ENCODE measurements at regions not wholly inside any gene's neighbourhood (a gene's known extent, or its start where the extent isn't known, plus 50 kb on each side); places are given as distances from the start of the nearest gene placed in this dataset.

GRCh38 chr22:49406879-49407587 is 420.6 kb downstream of the BRD1 start:
- Histone ChIP-seq H3K27ac (ENCODE audit: low read length) (no peak overlapping the region), H3K79me2 (ENCODE audit: low read length) (no peaks in the 10 kb centered on the region), H3K4me1 (ENCODE audit: low read length) (no peaks in the 10 kb centered on the region), H3K9me2 (replicated peaks; ENCODE audit: insufficient read depth, low read length) (no peaks in the 10 kb centered on the region), H3K4me3 (ENCODE audit: low read length) (no peak overlapping the region), H4K20me1 (ENCODE audit: insufficient read depth, low read length) (no peaks in the 10 kb centered on the region), H3K36me3 (replicated peaks; ENCODE audit: insufficient read depth, low read length) (no peaks in the 10 kb centered on the region), H2AFZ (ENCODE audit: low read length) (no peak overlapping the region), H3F3A (ENCODE audit: insufficient read depth, low read length) (no peaks in the 10 kb centered on the region), H3K27me3 (replicated peaks; ENCODE audit: insufficient read depth, low read length) (no peaks in the 10 kb centered on the region; the same call in 1 of the 2 replicates), H3K4me2 (ENCODE audit: low read depth, low read length) (no peak overlapping the region), H3K9me3 (replicated peaks; ENCODE audit: insufficient read depth, low read length) (no peaks in the 10 kb centered on the region), H3K9ac (ENCODE audit: low read length) (no peak overlapping the region)
- no peak for DNase-seq
- no peak for TF ChIP-seq EZH2 (optimal IDR thresholded peaks at IDR 0.05; ENCODE audit: low read depth, low read length)
- no peak for TF ChIP-seq EZH2phosphoT487 (IDR thresholded peaks at IDR 0.05; ENCODE audit: low read length)
- TF ChIP-seq CTCF (IDR thresholded peaks at IDR 0.05; ENCODE audit: low read length): no peak

- H3K27ac ChIP-seq (ENCODE audit: low read length): no peak overlapping the region
- no peaks in the 10 kb centered on the region for H3F3A ChIP-seq (ENCODE audit: insufficient read depth, low read length)
- no peak overlapping the region for H3K9ac ChIP-seq (ENCODE audit: low read length)
- no peak for TF ChIP-seq EZH2phosphoT487 (IDR thresholded peaks at IDR 0.05; ENCODE audit: low read length)
- no peak for TF ChIP-seq CTCF (IDR thresholded peaks at IDR 0.05; ENCODE audit: low read length)
- no peak for TF ChIP-seq EZH2 (optimal IDR thresholded peaks at IDR 0.05; ENCODE audit: low read depth, low read length)
- no peaks in the 10 kb centered on the region for H3K9me2 ChIP-seq (replicated peaks; ENCODE audit: insufficient read depth, low read length)
- H2AFZ ChIP-seq (ENCODE audit: low read length): no peak overlapping the region
- H4K20me1 ChIP-seq (ENCODE audit: insufficient read depth, low read length): no peaks in the 10 kb centered on the region
- H3K79me2 ChIP-seq (ENCODE audit: low read length): no peaks in the 10 kb centered on the region
- no peaks in the 10 kb centered on the region for H3K9me3 ChIP-seq (replicated peaks; ENCODE audit: insufficient read depth, low read length)
- no peaks in the 10 kb centered on the region for H3K4me1 ChIP-seq (ENCODE audit: low read length)
- no peak for DNase-seq
- no peak overlapping the region for H3K4me2 ChIP-seq (ENCODE audit: low read depth, low read length)
- no peak overlapping the region for H3K4me3 ChIP-seq (ENCODE audit: low read length)
- H3K27me3 ChIP-seq (replicated peaks; ENCODE audit: insufficient read depth, low read length): no peaks in the 10 kb centered on the region; the same call in 1 of the 2 replicates
- H3K36me3 ChIP-seq (replicated peaks; ENCODE audit: insufficient read depth, low read length): no peaks in the 10 kb centered on the region
Observed at GRCh38 chr22:49406047-49406650, 421.5 kb downstream of the BRD1 start.

- H3K9ac ChIP-seq (ENCODE audit: low read length): no peak overlapping the region
- no peaks in the 10 kb centered on the region for H3K9me3 ChIP-seq (replicated peaks; ENCODE audit: insufficient read depth, low read length)
- no peak overlapping the region for H3K27ac ChIP-seq (ENCODE audit: low read length)
- no peaks in the 10 kb centered on the region; the same call in 1 of the 2 replicates for H3K27me3 ChIP-seq (replicated peaks; ENCODE audit: insufficient read depth, low read length)
- no peak overlapping the region for H3K4me3 ChIP-seq (ENCODE audit: low read length)
- no peaks in the 10 kb centered on the region for H3K9me2 ChIP-seq (replicated peaks; ENCODE audit: insufficient read depth, low read length)
- no peak overlapping the region for H3K4me2 ChIP-seq (ENCODE audit: low read depth, low read length)
- H3F3A ChIP-seq (ENCODE audit: insufficient read depth, low read length): no peaks in the 10 kb centered on the region
- H3K4me1 ChIP-seq (ENCODE audit: low read length): no peaks in the 10 kb centered on the region
- DNase-seq: no peak
- no peaks in the 10 kb centered on the region for H3K79me2 ChIP-seq (ENCODE audit: low read length)
- H2AFZ ChIP-seq (ENCODE audit: low read length): no peak overlapping the region
- no peaks in the 10 kb centered on the region for H3K36me3 ChIP-seq (replicated peaks; ENCODE audit: insufficient read depth, low read length)
- no peaks in the 10 kb centered on the region for H4K20me1 ChIP-seq (ENCODE audit: insufficient read depth, low read length)
- no peak for TF ChIP-seq EZH2phosphoT487 (IDR thresholded peaks at IDR 0.05; ENCODE audit: low read length)
- no peak for TF ChIP-seq EZH2 (optimal IDR thresholded peaks at IDR 0.05; ENCODE audit: low read depth, low read length)
- no peak for TF ChIP-seq CTCF (IDR thresholded peaks at IDR 0.05; ENCODE audit: low read length)
Observed at GRCh38 chr22:49405590-49405989, 422.1 kb downstream of the BRD1 start.

Measured in MM.1S (cell line).